ENCODE measurements at regions not wholly inside any gene's neighbourhood (a gene's known extent, or its start where the extent isn't known, plus 50 kb on each side); places are given as distances from the start of the nearest gene placed in this dataset.

DNA sequence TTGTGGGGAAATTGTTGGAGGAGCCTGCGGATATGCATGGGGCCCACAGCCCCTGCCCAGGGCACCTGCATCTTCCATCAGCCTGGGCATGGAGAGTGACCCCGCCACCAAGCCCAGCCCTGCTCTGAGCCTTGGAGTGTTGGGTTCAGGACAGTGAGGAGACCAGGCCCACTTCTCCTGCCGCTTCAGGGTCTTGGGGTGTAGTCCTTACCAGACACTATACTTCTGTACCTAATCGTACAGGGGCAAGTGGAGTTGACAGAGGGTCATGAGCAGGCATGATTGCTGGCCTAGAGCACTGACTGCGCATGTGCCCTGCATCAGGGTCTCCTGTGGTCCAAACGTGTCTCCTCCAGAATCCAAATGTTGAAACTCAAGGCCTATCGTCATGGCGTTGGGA lies 108.9 kb upstream of the ZNF236 start:
- DNase-seq (ENCODE audit: low spot score): no peak
- in situ Hi-C loops (cut with MboI; ENCODE audit: low sequenced_read_pairs, unreplicated experiment): no loop called here
- TF ChIP-seq, protein P1, sequence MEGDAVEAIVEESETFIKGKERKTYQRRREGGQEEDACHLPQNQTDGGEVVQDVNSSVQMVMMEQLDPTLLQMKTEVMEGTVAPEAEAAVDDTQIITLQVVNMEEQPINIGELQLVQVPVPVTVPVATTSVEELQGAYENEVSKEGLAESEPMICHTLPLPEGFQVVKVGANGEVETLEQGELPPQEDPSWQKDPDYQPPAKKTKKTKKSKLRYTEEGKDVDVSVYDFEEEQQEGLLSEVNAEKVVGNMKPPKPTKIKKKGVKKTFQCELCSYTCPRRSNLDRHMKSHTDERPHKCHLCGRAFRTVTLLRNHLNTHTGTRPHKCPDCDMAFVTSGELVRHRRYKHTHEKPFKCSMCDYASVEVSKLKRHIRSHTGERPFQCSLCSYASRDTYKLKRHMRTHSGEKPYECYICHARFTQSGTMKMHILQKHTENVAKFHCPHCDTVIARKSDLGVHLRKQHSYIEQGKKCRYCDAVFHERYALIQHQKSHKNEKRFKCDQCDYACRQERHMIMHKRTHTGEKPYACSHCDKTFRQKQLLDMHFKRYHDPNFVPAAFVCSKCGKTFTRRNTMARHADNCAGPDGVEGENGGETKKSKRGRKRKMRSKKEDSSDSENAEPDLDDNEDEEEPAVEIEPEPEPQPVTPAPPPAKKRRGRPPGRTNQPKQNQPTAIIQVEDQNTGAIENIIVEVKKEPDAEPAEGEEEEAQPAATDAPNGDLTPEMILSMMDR (IDR thresholded peaks at IDR 0.05; ENCODE audit: borderline replicate concordance, control extremely low read depth, extremely low read depth, insufficient read depth, missing control alignments): no peak

DNA sequence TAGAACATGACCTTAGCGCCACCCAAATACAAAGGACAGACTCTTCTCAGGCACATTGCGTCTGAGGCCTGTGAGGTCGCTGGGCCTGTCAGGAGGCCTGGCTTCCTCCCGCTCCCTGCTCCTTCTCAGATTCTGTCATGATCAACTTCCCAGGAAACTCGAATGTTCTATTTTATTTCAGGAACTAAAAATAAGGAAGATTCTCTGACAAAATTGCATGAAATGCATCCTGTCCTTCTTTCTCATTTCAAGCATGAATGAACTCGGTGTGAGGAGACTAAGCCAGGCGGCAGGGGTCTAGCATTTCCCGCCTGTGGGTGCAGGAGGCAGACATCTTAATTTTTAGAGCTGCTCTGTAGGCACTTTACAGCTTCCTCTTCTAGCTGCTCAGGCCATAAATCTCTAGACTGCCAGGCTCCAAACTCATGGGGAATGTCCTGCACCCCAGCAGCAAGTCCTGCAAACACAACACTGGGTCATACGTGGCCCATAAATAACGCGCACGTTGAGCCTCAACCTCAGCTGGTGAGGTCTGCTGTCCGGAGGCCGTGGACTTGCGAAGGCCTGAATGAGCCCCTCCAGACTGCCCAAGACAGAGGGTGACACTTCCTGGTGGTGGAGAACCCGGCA lies 109.7 kb upstream of the ZNF236 start:
- no peak for DNase-seq (ENCODE audit: low spot score)
- TF ChIP-seq, protein P1 (IDR thresholded peaks at IDR 0.05; ENCODE audit: borderline replicate concordance, control extremely low read depth, extremely low read depth, insufficient read depth, missing control alignments): no peak
- in situ Hi-C loops (cut with MboI; ENCODE audit: low sequenced_read_pairs, unreplicated experiment): no loop called here

DNA sequence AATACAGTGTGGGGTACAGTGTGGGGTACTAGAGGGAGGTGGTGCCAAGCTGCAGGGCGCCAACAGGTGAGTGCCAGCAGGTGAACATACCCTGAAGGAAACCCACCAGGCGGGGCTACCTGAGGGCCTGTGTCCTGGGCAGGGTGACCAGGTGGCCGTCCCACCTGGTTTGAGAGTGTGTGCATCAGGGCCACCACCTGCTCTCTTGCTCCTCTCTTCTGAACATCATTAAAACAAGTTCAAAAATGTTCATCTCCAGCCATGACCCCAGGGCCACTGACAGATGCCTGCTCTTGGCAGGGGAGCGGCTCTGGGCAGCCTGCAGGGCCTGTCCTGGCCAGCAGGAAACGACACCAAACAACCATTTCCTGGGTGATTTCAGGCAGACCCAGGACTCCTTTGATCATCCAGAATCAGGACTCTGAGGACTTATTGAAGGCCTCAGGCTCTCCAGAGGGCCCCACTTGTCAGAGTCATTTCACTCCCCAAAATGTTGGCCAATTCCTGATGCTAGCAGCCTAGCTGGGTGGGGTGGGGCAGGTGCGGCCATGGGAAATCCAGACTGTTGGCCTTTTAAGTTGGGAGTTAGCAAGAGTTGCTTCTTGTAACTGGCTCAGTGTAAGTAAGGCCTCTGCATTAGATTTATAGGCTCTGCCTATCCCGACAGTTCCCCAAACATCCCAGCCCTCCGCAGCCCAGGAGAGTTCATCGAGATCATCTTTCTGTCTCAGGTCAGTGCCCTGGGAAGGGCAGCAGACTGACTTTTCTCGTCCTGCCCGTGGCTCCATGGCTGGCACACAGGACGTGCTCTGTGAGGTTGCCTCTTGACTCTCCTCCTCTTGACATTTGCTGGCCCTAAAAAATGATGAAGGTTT lies 111.5 kb upstream of the ZNF236 start:
- in situ Hi-C loops (cut with MboI; ENCODE audit: low sequenced_read_pairs, unreplicated experiment): no loop called here
- TF ChIP-seq, protein P1 (IDR thresholded peaks at IDR 0.05; ENCODE audit: borderline replicate concordance, control extremely low read depth, extremely low read depth, insufficient read depth, missing control alignments): no peak
- no peak for DNase-seq (ENCODE audit: low spot score)

DNA sequence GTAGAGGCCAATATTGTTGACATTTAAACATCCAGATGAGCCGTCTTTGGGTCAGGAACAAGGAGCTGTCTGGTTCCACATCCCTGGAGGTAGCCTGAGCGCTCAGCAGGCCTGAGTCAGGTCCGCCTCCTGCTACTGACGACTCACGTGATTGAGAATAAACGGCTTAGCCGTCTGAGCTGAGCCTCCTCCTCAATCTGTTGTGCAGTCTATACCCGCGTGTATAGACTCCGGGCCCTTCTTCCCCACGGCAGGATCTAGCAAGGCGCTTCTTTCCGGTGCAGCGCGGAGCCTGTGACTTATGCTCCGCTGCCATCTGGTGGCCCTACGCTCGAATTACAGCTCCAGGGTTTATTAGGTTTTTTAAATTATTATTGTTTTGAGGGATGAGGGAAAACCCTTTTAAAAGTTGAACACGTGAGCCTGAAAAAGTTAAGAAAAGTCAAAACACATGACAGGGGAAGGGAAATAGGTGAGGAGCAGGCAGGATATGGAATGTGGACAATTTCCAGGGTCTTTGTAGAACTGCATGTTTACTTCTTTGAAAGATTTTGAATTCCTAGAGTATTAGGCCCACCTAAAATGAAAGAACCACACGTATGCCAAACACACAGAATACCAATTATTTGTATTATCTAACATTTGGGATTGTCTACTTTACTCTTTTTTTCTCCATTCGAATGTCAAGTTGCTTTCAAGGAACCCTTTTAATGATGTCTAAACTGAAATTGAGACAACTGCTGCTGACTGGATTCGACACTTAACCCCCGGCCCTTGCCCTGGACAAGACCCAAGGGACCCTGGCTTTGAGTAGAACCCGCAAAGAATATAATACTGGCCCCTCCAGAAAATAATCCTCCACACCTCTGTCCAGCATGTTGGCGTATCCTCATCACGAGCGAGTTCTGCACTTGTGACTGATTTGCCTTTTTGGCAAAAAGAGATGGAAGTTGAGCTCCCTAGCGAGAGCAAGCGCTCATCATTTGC lies 112.4 kb upstream of the ZNF236 start:
- TF ChIP-seq, protein P1 (IDR thresholded peaks at IDR 0.05; ENCODE audit: borderline replicate concordance, control extremely low read depth, extremely low read depth, insufficient read depth, missing control alignments): peak; percentile 76
- in situ Hi-C loops (cut with MboI; ENCODE audit: low sequenced_read_pairs, unreplicated experiment): loop anchor here (5.0 kb wide), 1 partner anchor 313 kb away; no protein-coding TSS in a partner anchor
- peak; percentile 78 for DNase-seq (ENCODE audit: low spot score)

DNA sequence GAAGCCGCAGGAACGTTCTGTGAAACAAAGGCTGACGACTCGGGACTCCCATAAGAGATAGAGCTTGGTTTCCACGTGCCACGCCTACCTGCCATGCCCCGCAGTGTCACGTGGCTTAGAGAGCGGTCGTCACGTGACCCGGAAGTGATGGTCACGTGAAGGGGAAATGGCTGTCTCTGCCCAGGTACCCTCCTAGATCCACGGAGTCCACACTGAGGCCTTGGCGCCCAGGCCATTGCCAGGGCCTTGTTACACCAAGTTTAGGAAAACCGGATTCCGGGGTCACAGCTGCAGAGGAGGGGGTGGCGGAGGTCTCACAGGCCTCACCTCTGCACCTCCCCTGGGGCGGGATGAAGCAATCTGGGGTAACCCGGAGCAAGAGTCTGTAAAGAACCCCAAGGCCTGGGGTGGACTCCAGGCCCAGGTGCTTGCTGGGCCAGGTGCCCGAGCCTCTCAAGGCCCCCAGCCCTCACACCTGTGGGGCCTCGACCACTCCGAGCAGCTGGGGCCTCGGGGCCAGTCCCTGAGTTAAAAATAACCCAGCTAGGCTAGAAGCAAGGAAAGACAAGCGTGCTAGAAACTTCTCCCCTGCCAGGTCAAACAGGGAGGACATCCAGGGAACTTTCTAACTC lies 113.5 kb upstream of the ZNF236 start:
- TF ChIP-seq, protein P1 (IDR thresholded peaks at IDR 0.05; ENCODE audit: borderline replicate concordance, control extremely low read depth, extremely low read depth, insufficient read depth, missing control alignments): no peak
- DNase-seq (ENCODE audit: low spot score): no peak
- in situ Hi-C loops (cut with MboI; ENCODE audit: low sequenced_read_pairs, unreplicated experiment): loop anchor here (5.0 kb wide), 1 partner anchor 312 kb away; no protein-coding TSS in a partner anchor

All from GM13976 (cell line).